ENCODE measurements at regions not wholly inside any gene's neighbourhood (a gene's known extent, or its start where the extent isn't known, plus 50 kb on each side); places are given as distances from the start of the nearest gene placed in this dataset.

DNA sequence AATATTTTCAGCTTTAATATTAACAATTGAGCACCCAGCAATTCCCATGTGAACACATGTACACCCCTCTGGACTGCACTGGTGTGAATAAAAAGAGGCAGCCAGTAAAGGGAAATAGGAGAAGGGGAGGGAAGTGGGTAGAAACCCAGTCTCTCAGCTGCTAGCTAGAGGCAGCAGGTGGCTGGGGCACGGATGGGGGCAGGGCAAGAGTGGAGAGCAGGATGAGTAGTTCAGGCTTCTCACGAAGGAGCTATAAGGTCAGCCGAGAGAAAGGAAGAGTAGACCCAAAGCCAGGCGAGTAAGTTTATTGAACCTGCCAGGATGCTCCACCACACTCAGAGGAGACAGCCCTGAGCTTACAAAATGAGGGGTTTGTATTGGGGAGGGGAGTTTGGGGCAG is 184.8 kb upstream of the MTMR8 start:
- no peak for DNase-seq
- 0% methylated on average over 4 of the region's 4 CpGs for WGBS (ENCODE audit: low lambda C conversion rate)
- Histone ChIP-seq H3F3A (replicated peaks; ENCODE audit: insufficient read depth) (no peaks in the 10 kb centered on the region), H3K4me2 (no peak overlapping the region), H3K4me3 (ENCODE audit: low read depth in 2 of 2, low read length in 1 of 2) (no peak overlapping the region), H2AFZ (ENCODE audit: low read depth) (no peak overlapping the region), H3K27ac (ENCODE audit: low read depth in 2 of 2, low read length in 1 of 2) (no peak overlapping the region), H3K9ac (no peak overlapping the region), H3K9me3 (no peaks in the 10 kb centered on the region), H3K79me2 (ENCODE audit: insufficient read depth) (no peaks in the 10 kb centered on the region), H4K20me1 (ENCODE audit: insufficient read depth) (no peaks in the 10 kb centered on the region), H3K4me1 (ENCODE audit: control insufficient read depth in 1 of 2, insufficient read depth in 2 of 2, low read depth in 1 of 2, low read length in 1 of 2) (no peaks in the 10 kb centered on the region), H3K9me2 (no peaks in the 10 kb centered on the region), H3K36me3 (replicated peaks in 1 of 2; ENCODE audit: control insufficient read depth in 1 of 2, insufficient read depth in 2 of 2, low read length in 1 of 2) (no peaks in the 10 kb centered on the region), H3K27me3 (ENCODE audit: insufficient read depth) (no peaks in the 10 kb centered on the region)
- CTCF ChIA-PET = interaction anchor here (1.1 kb wide), 1 partner anchor 10 kb away, joined by 3 read pairs; no protein-coding TSS in a partner anchor
- TF ChIP-seq RAD21 (IDR thresholded peaks at IDR 0.05; ENCODE audit: low read length) (no peak), IRF3 (IDR thresholded peaks at IDR 0.05; ENCODE audit: low read depth, low read length) (no peak), TEAD4 (IDR thresholded peaks at IDR 0.05; ENCODE audit: borderline replicate concordance, insufficient read depth) (no peak), PBX3 (IDR thresholded peaks at IDR 0.05) (no peak), MEF2A (IDR thresholded peaks at IDR 0.05; ENCODE audit: borderline replicate concordance, low read depth) (no peak), FOXJ3 (CRISPR knock-in tag; IDR thresholded peaks at IDR 0.05) (no peak), ELF1 (IDR thresholded peaks at IDR 0.05) (no peak), NFIC (IDR thresholded peaks at IDR 0.05; ENCODE audit: borderline replicate concordance) (no peak), TCF12 (IDR thresholded peaks at IDR 0.05) (no peak)
- TF ChIP-seq, protein P1, sequence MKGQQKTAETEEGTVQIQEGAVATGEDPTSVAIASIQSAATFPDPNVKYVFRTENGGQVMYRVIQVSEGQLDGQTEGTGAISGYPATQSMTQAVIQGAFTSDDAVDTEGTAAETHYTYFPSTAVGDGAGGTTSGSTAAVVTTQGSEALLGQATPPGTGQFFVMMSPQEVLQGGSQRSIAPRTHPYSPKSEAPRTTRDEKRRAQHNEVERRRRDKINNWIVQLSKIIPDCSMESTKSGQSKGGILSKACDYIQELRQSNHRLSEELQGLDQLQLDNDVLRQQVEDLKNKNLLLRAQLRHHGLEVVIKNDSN (IDR thresholded peaks at IDR 0.05; ENCODE audit: borderline replicate concordance, low read depth) = no peak
- POLR2A ChIA-PET = no interaction called here

DNA sequence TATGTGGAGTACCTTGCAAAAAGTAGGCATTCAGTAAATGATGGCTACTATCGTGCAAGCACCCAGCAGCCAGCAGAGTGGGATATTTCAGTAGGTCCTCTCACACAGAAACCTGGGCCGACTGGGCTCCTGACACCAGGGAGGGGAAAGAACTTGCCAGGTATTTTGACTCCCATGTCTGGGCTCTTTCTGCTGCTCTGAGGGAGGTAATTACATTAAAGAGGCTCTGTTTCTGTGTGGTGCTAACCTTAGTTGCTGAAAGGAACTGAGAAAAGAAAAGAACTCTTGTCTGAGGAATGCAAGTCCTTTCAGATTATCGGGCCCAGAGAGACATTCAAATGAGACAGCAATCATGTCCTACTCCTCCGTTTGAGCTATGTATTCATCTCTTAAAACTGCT is 175.8 kb upstream of the MTMR8 start:
- CTCF ChIA-PET = no interaction called here
- no peak for DNase-seq
- no peaks in the 10 kb centered on the region for H3K79me2 ChIP-seq (ENCODE audit: insufficient read depth)
- POLR2A ChIA-PET = no interaction called here
- H3K4me2 ChIP-seq = no peak overlapping the region
- H3K9me3 ChIP-seq = no peaks in the 10 kb centered on the region
- H3K9ac ChIP-seq = no peak overlapping the region
- no peak overlapping the region for H2AFZ ChIP-seq (ENCODE audit: low read depth)
- H3K4me1 ChIP-seq (ENCODE audit: control insufficient read depth in 1 of 2, insufficient read depth in 2 of 2, low read depth in 1 of 2, low read length in 1 of 2) = no peaks in the 10 kb centered on the region
- H3K9me2 ChIP-seq = no peaks in the 10 kb centered on the region
- H3K27me3 ChIP-seq (ENCODE audit: insufficient read depth) = no peaks in the 10 kb centered on the region
- no peak overlapping the region for H3K4me3 ChIP-seq (ENCODE audit: low read depth in 2 of 2, low read length in 1 of 2)
- TF ChIP-seq FOSL2 (IDR thresholded peaks at IDR 0.05; ENCODE audit: borderline replicate concordance, low read depth) (no peak), MXI1 (IDR thresholded peaks at IDR 0.05; ENCODE audit: low read depth, low read length) (no peak), SIN3A (IDR thresholded peaks at IDR 0.05; ENCODE audit: borderline replicate concordance, low read depth, low read length) (no peak), NFIC (IDR thresholded peaks at IDR 0.05; ENCODE audit: borderline replicate concordance) (no peak), EP300 (IDR thresholded peaks at IDR 0.05; ENCODE audit: borderline replicate concordance in 1 of 2, low read depth in 1 of 2, low read length in 1 of 2) (no peak)
- TF ChIP-seq, protein P2, sequence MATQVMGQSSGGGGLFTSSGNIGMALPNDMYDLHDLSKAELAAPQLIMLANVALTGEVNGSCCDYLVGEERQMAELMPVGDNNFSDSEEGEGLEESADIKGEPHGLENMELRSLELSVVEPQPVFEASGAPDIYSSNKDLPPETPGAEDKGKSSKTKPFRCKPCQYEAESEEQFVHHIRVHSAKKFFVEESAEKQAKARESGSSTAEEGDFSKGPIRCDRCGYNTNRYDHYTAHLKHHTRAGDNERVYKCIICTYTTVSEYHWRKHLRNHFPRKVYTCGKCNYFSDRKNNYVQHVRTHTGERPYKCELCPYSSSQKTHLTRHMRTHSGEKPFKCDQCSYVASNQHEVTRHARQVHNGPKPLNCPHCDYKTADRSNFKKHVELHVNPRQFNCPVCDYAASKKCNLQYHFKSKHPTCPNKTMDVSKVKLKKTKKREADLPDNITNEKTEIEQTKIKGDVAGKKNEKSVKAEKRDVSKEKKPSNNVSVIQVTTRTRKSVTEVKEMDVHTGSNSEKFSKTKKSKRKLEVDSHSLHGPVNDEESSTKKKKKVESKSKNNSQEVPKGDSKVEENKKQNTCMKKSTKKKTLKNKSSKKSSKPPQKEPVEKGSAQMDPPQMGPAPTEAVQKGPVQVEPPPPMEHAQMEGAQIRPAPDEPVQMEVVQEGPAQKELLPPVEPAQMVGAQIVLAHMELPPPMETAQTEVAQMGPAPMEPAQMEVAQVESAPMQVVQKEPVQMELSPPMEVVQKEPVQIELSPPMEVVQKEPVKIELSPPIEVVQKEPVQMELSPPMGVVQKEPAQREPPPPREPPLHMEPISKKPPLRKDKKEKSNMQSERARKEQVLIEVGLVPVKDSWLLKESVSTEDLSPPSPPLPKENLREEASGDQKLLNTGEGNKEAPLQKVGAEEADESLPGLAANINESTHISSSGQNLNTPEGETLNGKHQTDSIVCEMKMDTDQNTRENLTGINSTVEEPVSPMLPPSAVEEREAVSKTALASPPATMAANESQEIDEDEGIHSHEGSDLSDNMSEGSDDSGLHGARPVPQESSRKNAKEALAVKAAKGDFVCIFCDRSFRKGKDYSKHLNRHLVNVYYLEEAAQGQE (IDR thresholded peaks at IDR 0.05; ENCODE audit: low read depth, low read length) = no peak
- TF ChIP-seq, protein P3, sequence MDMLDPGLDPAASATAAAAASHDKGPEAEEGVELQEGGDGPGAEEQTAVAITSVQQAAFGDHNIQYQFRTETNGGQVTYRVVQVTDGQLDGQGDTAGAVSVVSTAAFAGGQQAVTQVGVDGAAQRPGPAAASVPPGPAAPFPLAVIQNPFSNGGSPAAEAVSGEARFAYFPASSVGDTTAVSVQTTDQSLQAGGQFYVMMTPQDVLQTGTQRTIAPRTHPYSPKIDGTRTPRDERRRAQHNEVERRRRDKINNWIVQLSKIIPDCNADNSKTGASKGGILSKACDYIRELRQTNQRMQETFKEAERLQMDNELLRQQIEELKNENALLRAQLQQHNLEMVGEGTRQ (IDR thresholded peaks at IDR 0.05; ENCODE audit: borderline replicate concordance, low read depth, low read length) = no peak
- H3K36me3 ChIP-seq (replicated peaks in 1 of 2; ENCODE audit: control insufficient read depth in 1 of 2, insufficient read depth in 2 of 2, low read length in 1 of 2) = no peaks in the 10 kb centered on the region
- H3F3A ChIP-seq (replicated peaks; ENCODE audit: insufficient read depth) = no peaks in the 10 kb centered on the region
- H3K27ac ChIP-seq (ENCODE audit: low read depth in 2 of 2, low read length in 1 of 2) = no peak overlapping the region
- no peaks in the 10 kb centered on the region for H4K20me1 ChIP-seq (ENCODE audit: insufficient read depth)
- 4% methylated on average over 4 of the region's 4 CpGs for WGBS (ENCODE audit: low lambda C conversion rate)
